ENCODE measurements at regions not wholly inside any gene's neighbourhood (a gene's known extent, or its start where the extent isn't known, plus 50 kb on each side); places are given as distances from the start of the nearest gene placed in this dataset.

- H3K4me1 ChIP-seq, result no peaks in the 10 kb centered on the region
- no peaks in the 10 kb centered on the region for H3K36me3 ChIP-seq
- intact Hi-C loops (cut with DNase I; ENCODE audit: low total_unique reads), result no loop called here
- no peak overlapping the region for H3K27ac ChIP-seq
- H3K4me3 ChIP-seq, result no peak overlapping the region
- TF ChIP-seq CTCF (IDR thresholded peaks at IDR 0.05) (no peak), POLR2A (IDR thresholded peaks at IDR 0.05) (no peak)
- no peaks in the 10 kb centered on the region for H3K27me3 ChIP-seq
- no peaks in the 10 kb centered on the region for H3K9me3 ChIP-seq
- no peak for DNase-seq
Measured at GRCh38 chr5:159439002-159439401, 108.7 kb upstream of the IL12B start.

GRCh38 chr5:159440235-159440634, 109.9 kb upstream of the IL12B start:
- TF ChIP-seq POLR2A (IDR thresholded peaks at IDR 0.05) (no peak), CTCF (IDR thresholded peaks at IDR 0.05) (no peak)
- H3K27me3 ChIP-seq, result no peaks in the 10 kb centered on the region
- no peak overlapping the region for H3K27ac ChIP-seq
- no peaks in the 10 kb centered on the region for H3K4me1 ChIP-seq
- intact Hi-C loops (cut with DNase I; ENCODE audit: low total_unique reads), result loop anchor here (10.0 kb wide), 2 partner anchors 475 to 545 kb away; partner anchors contain the start of gene ADRA1B
- H3K36me3 ChIP-seq, result no peaks in the 10 kb centered on the region
- H3K9me3 ChIP-seq, result no peaks in the 10 kb centered on the region
- DNase-seq, result no peak
- no peak overlapping the region for H3K4me3 ChIP-seq

- no peaks in the 10 kb centered on the region for H3K9me3 ChIP-seq
- TF ChIP-seq POLR2A (IDR thresholded peaks at IDR 0.05), result no peak
- TF ChIP-seq CTCF (IDR thresholded peaks at IDR 0.05), result no peak
- no peaks in the 10 kb centered on the region for H3K36me3 ChIP-seq
- intact Hi-C loops (cut with DNase I; ENCODE audit: low total_unique reads), result loop anchor here (10.0 kb wide), 2 partner anchors 474 to 544 kb away; partner anchors contain the start of gene ADRA1B
- no peaks in the 10 kb centered on the region for H3K27me3 ChIP-seq
- no peak overlapping the region for H3K4me3 ChIP-seq
- no peak for DNase-seq
- no peaks in the 10 kb centered on the region for H3K4me1 ChIP-seq
- no peak overlapping the region for H3K27ac ChIP-seq
Measured at GRCh38 chr5:159440968-159441367, 110.7 kb upstream of the IL12B start.

- Histone ChIP-seq H3K27me3 (no peaks in the 10 kb centered on the region), H3K4me3 (no peak overlapping the region), H3K27ac (no peak overlapping the region), H3K9me3 (no peaks in the 10 kb centered on the region), H3K4me1 (no peaks in the 10 kb centered on the region), H3K36me3 (no peaks in the 10 kb centered on the region)
- TF ChIP-seq POLR2A (IDR thresholded peaks at IDR 0.05) (no peak), CTCF (IDR thresholded peaks at IDR 0.05) (no peak)
- intact Hi-C loops (cut with DNase I; ENCODE audit: low total_unique reads), result loop anchor here (10.0 kb wide), 2 partner anchors 473 to 543 kb away; partner anchors contain the start of gene ADRA1B
- no peak for DNase-seq
Measured at GRCh38 chr5:159441441-159441840, 111.2 kb upstream of the IL12B start.

GRCh38 chr5:159442206-159442850, 112.0 kb upstream of the IL12B start:
- DNase-seq, result no peak
- H3K9me3 ChIP-seq, result no peaks in the 10 kb centered on the region
- H3K27me3 ChIP-seq, result no peaks in the 10 kb centered on the region
- no peak overlapping the region for H3K4me3 ChIP-seq
- H3K36me3 ChIP-seq, result no peaks in the 10 kb centered on the region
- H3K4me1 ChIP-seq, result no peaks in the 10 kb centered on the region
- no peak overlapping the region for H3K27ac ChIP-seq
- TF ChIP-seq CTCF (IDR thresholded peaks at IDR 0.05) (no peak), POLR2A (IDR thresholded peaks at IDR 0.05) (no peak)
- intact Hi-C loops (cut with DNase I; ENCODE audit: low total_unique reads), result loop anchor here (10.0 kb wide), 2 partner anchors 472 to 542 kb away; partner anchors contain the start of gene ADRA1B

Data from uterus (tissue), 3 donors.